ENCODE measurements at regions not wholly inside any gene's neighbourhood (a gene's known extent, or its start where the extent isn't known, plus 50 kb on each side); places are given as distances from the start of the nearest gene placed in this dataset.

DNA sequence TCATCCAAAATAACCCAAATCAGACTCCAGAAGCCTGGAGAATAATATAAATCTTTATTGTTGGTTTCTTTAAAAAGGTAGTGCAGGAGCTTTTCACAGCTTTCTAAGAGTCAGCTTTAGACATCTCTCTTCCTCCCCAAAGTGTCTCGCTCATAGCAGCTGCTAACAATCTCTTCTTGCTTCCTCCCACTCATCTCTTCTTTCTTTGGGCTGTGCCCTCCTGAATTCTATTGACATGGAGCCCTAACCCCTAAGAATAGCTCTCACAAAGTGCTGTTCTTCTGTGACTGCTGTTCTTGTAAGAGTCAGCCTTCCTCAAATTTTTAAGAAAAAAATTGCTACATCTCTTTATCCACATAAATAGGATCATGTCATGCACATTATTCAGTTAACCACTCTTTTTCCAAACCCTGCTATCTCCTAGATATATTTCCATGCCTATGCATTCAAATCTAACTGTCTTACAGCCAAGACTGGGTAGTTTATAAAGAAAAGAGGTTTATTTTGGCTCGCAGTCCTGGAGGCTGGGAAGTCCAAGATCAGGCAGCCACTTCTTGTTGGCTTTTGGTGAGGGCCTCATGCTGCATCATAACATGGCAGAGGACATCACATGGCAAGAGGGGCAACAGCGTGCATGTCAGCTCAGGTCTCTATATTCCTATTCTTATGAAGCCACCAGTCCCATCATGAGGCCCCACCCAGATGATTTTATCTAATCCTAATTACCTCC lies 301.0 kb upstream of the POU3F1 start:
- no TSS peak for BruUV-seq (replicated peaks)
- Histone ChIP-seq H3K9ac (replicated peaks; ENCODE audit: extremely low read depth, insufficient read depth, low read length) (no peak overlapping the region), H3K4me2 (ENCODE audit: insufficient read depth, low read length) (no peak overlapping the region), H3K9me3 (replicated peaks; ENCODE audit: control insufficient read depth, insufficient read depth, low read length) (no peaks in the 10 kb centered on the region), H3K36me3 (ENCODE audit: control insufficient read depth in 2 of 2, extremely low read depth in 1 of 2, insufficient read depth in 2 of 2, low read length in 2 of 2) (no peaks in the 10 kb centered on the region), H3K4me1 (ENCODE audit: control insufficient read depth, extremely low read depth, insufficient read depth, low read length) (no peaks in the 10 kb centered on the region), H3K27me3 (ENCODE audit: control insufficient read depth in 2 of 2, insufficient read depth in 2 of 2, low read length in 2 of 2) (no peaks in the 10 kb centered on the region), H3K9me1 (replicated peaks; ENCODE audit: control insufficient read depth, extremely low read depth, insufficient read depth, low read length) (no peaks in the 10 kb centered on the region), H2AFZ (ENCODE audit: low read depth, low read length) (no peak overlapping the region), H3K79me2 (ENCODE audit: control insufficient read depth, insufficient read depth, low read length) (no peaks in the 10 kb centered on the region), H3K27ac (ENCODE audit: insufficient read depth, low read depth, low read length) (no peak overlapping the region), H3K4me3 (replicated peaks in 1 of 3; ENCODE audit: insufficient read depth in 1 of 3, low read depth in 1 of 3, low read length in 3 of 3) (no peak overlapping the region), H4K20me1 (replicated peaks; ENCODE audit: control insufficient read depth, extremely low read depth, insufficient read depth, low read length) (no peaks in the 10 kb centered on the region)
- POLR2A ChIA-PET, result no interaction called here
- DNase-seq (ENCODE audit: low read depth, low spot score) (no peak), FAIRE-seq (no peak)
- CTCF ChIA-PET, result no interaction called here
- dilution Hi-C loops (cut with MboI; ENCODE audit: extremely low pct_ligation_motif_present, low sequenced_read_pairs) (no loop called here), intact Hi-C loops (cut with micrococcal nuclease) (no loop called here)
- TF ChIP-seq, protein P1, sequence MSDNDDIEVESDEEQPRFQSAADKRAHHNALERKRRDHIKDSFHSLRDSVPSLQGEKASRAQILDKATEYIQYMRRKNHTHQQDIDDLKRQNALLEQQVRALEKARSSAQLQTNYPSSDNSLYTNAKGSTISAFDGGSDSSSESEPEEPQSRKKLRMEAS (IDR thresholded peaks at IDR 0.05; ENCODE audit: insufficient read depth, insufficient read length), result no peak
- TF ChIP-seq MYC (IDR thresholded peaks at IDR 0.05; ENCODE audit: low read depth, low read length), result no peak
- no peak for TF ChIP-seq POLR2AphosphoS5 (IDR thresholded peaks at IDR 0.05; ENCODE audit: insufficient read depth, low read depth, low read length)
- TF ChIP-seq EZH2 (IDR thresholded peaks at IDR 0.05; ENCODE audit: borderline replicate concordance, low read depth, low read length, severe bottlenecking), result no peak
- no peak for TF ChIP-seq POLR2A (IDR thresholded peaks at IDR 0.05; ENCODE audit: low read depth, low read length)
- no peak for TF ChIP-seq JUN (IDR thresholded peaks at IDR 0.05; ENCODE audit: borderline replicate concordance, insufficient read depth, insufficient read length, low read depth)
- no peak for TF ChIP-seq FOS (IDR thresholded peaks at IDR 0.05; ENCODE audit: borderline replicate concordance, insufficient read depth, low read length)

DNA sequence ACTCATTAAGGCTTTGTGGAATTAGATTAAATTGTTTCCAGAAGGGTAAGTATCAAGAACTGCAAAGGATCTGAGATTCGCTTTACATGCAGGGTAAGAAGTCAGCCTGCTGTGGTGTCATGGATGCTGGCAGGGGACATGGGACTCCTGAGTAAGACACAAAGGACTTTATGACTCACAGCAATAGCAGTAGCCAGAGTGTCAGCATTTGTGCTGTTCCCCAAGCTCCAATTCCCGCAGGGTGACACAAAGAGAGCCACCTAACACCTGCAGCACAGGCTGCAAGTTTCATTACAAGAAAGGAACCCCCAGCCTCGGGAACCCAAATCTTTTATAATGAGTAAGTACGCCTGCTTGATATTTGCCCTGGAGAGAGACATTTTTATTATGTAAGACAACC lies 298.1 kb upstream of the POU3F1 start:
- no peaks in the 10 kb centered on the region for H3K27me3 ChIP-seq (ENCODE audit: control insufficient read depth in 2 of 2, insufficient read depth in 2 of 2, low read length in 2 of 2)
- intact Hi-C loops (cut with micrococcal nuclease) (no loop called here), dilution Hi-C loops (cut with MboI; ENCODE audit: extremely low pct_ligation_motif_present, low sequenced_read_pairs) (no loop called here)
- no peak for FAIRE-seq
- H4K20me1 ChIP-seq (replicated peaks; ENCODE audit: control insufficient read depth, extremely low read depth, insufficient read depth, low read length), result no peaks in the 10 kb centered on the region
- H3K9me1 ChIP-seq (replicated peaks; ENCODE audit: control insufficient read depth, extremely low read depth, insufficient read depth, low read length), result no peaks in the 10 kb centered on the region
- no peak overlapping the region for H3K27ac ChIP-seq (ENCODE audit: insufficient read depth, low read depth, low read length)
- no TSS peak for BruUV-seq (replicated peaks)
- H3K79me2 ChIP-seq (ENCODE audit: control insufficient read depth, insufficient read depth, low read length), result no peaks in the 10 kb centered on the region
- DNase-seq (ENCODE audit: low read depth, low spot score), result no peak
- no peaks in the 10 kb centered on the region for H3K36me3 ChIP-seq (ENCODE audit: control insufficient read depth in 2 of 2, extremely low read depth in 1 of 2, insufficient read depth in 2 of 2, low read length in 2 of 2)
- H3K4me1 ChIP-seq (ENCODE audit: control insufficient read depth, extremely low read depth, insufficient read depth, low read length), result no peaks in the 10 kb centered on the region
- H3K4me3 ChIP-seq (replicated peaks in 1 of 3; ENCODE audit: insufficient read depth in 1 of 3, low read depth in 1 of 3, low read length in 3 of 3), result no peak overlapping the region
- TF ChIP-seq EZH2 (IDR thresholded peaks at IDR 0.05; ENCODE audit: borderline replicate concordance, low read depth, low read length, severe bottlenecking) (no peak), POLR2A (IDR thresholded peaks at IDR 0.05; ENCODE audit: low read depth, low read length) (no peak), MYC (IDR thresholded peaks at IDR 0.05; ENCODE audit: low read depth, low read length) (no peak), FOS (IDR thresholded peaks at IDR 0.05; ENCODE audit: borderline replicate concordance, insufficient read depth, low read length) (no peak), GATA2 (IDR thresholded peaks at IDR 0.05; ENCODE audit: insufficient read depth, insufficient read length, low read depth, low read length) (no peak), JUN (IDR thresholded peaks at IDR 0.05; ENCODE audit: borderline replicate concordance, insufficient read depth, insufficient read length, low read depth) (no peak), POLR2AphosphoS5 (IDR thresholded peaks at IDR 0.05; ENCODE audit: insufficient read depth, low read depth, low read length) (no peak)
- TF ChIP-seq, protein P2, sequence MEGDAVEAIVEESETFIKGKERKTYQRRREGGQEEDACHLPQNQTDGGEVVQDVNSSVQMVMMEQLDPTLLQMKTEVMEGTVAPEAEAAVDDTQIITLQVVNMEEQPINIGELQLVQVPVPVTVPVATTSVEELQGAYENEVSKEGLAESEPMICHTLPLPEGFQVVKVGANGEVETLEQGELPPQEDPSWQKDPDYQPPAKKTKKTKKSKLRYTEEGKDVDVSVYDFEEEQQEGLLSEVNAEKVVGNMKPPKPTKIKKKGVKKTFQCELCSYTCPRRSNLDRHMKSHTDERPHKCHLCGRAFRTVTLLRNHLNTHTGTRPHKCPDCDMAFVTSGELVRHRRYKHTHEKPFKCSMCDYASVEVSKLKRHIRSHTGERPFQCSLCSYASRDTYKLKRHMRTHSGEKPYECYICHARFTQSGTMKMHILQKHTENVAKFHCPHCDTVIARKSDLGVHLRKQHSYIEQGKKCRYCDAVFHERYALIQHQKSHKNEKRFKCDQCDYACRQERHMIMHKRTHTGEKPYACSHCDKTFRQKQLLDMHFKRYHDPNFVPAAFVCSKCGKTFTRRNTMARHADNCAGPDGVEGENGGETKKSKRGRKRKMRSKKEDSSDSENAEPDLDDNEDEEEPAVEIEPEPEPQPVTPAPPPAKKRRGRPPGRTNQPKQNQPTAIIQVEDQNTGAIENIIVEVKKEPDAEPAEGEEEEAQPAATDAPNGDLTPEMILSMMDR (IDR thresholded peaks at IDR 0.05; ENCODE audit: extremely low read depth in 1 of 2, insufficient read depth in 1 of 2, low read depth in 1 of 2, low read length in 2 of 2), result no peak
- TF ChIP-seq, protein P1 (IDR thresholded peaks at IDR 0.05; ENCODE audit: insufficient read depth, insufficient read length), result no peak
- no peaks in the 10 kb centered on the region for H3K9me3 ChIP-seq (replicated peaks; ENCODE audit: control insufficient read depth, insufficient read depth, low read length)
- CTCF ChIA-PET, result no interaction called here
- no peak overlapping the region for H3K9ac ChIP-seq (replicated peaks; ENCODE audit: extremely low read depth, insufficient read depth, low read length)
- H3K4me2 ChIP-seq (ENCODE audit: insufficient read depth, low read length), result no peak overlapping the region
- POLR2A ChIA-PET, result no interaction called here
- H2AFZ ChIP-seq (ENCODE audit: low read depth, low read length), result no peak overlapping the region
